HepG2 (cell line): ENCODE measurements at regions not wholly inside any gene's neighbourhood (a gene's known extent, or its start where the extent isn't known, plus 50 kb on each side); places are given as distances from the start of the nearest gene placed in this dataset.
A peak's percentile ranks its signal among the peaks of the same experiment; 100 is the strongest.

Source experiments
- ATAC-seq: fragments of 200-7000 bp; cut with Tn5 transposase; 3 replicates; pipeline ENCODE4 v1.9.1; 2020; ENCODE audit warnings: mild to moderate bottlenecking, moderate library complexity
- BruUV-seq: library from RNA; stranded (reverse); fragments of 400-500 nt; replicated peaks from 2 replicates; lab custom pipeline; 2021; lab: Mats Ljungman, UMichigan
- CTCF ChIA-PET: fragments of 300-600 bp; formaldehyde crosslinking; extraction: SDS; loops from one replicate; lab custom pipeline; 2021; ENCODE audit warnings: low total read pairs, inconsistent platforms, low intra/inter-chr PET ratio; lab: Yijun Ruan, JAX
- POLR2A ChIA-PET: fragments of 350-600 bp; sonication (Branson Sonifier 250); formaldehyde crosslinking; loops from one replicate; lab custom pipeline; 2020; ENCODE audit warnings: antibody characterized with exemption, inconsistent platforms; lab: Yijun Ruan, JAX
- DNase-seq: peaks from one replicate; pipeline ENCODE4 v3.0.0-alpha.2; 2015; ENCODE audit warnings: low spot score
- FAIRE-seq: peaks from 3 replicates; lab custom pipeline; 2011; peaks lifted over from hg19 to GRCh38; lab: Jason Lieb, UNC
- H2AFZ ChIP-seq: one replicate; pipeline ENCODE4 v1.6.1; 2011; ENCODE audit warnings: low read length, inconsistent platforms
- H3K27ac ChIP-seq: fragments of 300-600 bp; 3 replicates; pipeline ENCODE4 v1.8.0; 2011; ENCODE audit warnings: mixed run types, mild to moderate bottlenecking, mixed read lengths, low read length, inconsistent platforms; ENCODE audit not compliant: insufficient read depth; ENCODE audit errors: extremely low read length
- H3K27me3 ChIP-seq, 2 experiments: fragments of 200-600 bp in 1 of 2; 2 replicates in 1 of 2; 3 replicates in 1 of 2; pipeline versions ENCODE4 v1.6.0 to v1.8.0; 2011; ENCODE audit warnings: low read length in 2 of 2, mild to moderate bottlenecking in 2 of 2, moderate library complexity in 2 of 2, inconsistent platforms in 1 of 2; ENCODE audit not compliant: insufficient read depth in 2 of 2, control insufficient read depth in 1 of 2
- H3K36me3 ChIP-seq, 2 experiments: fragments of 200-600 bp in 1 of 2; replicated peaks in 1 of 2; 2 replicates in 1 of 2; 3 replicates in 1 of 2; pipeline versions ENCODE4 v1.5.1 to v1.8.0; 2011; ENCODE audit warnings: low read length in 2 of 2, inconsistent platforms in 1 of 2; ENCODE audit not compliant: insufficient read depth in 2 of 2, control insufficient read depth in 1 of 2
- H3K4me1 ChIP-seq: 2 replicates; pipeline ENCODE4 v1.5.1; 2012; ENCODE audit warnings: low read length, inconsistent platforms; ENCODE audit not compliant: insufficient read depth
- H3K4me2 ChIP-seq: 2 replicates; pipeline ENCODE4 v1.6.0; 2011; ENCODE audit warnings: low read depth, low read length, inconsistent platforms
- H3K4me3 ChIP-seq, 3 experiments: fragments of 200-600 bp in 1 of 3; sonication (generic), shearing (Covaris generic) in 1 of 3; replicated peaks in 1 of 3; 2 replicates each; pipeline ENCODE4 v1.5.1; 2011 to 2016; ENCODE audit warnings: low read length in 3 of 3, inconsistent platforms in 2 of 3, low read depth in 2 of 3, mild to moderate bottlenecking in 2 of 3, control low read depth in 1 of 3, mixed read lengths in 1 of 3; ENCODE audit not compliant: insufficient read depth in 1 of 3
- H3K79me2 ChIP-seq: one replicate; pipeline ENCODE4 v1.6.1; 2011; ENCODE audit warnings: low read length, inconsistent platforms; ENCODE audit not compliant: insufficient read depth
- H3K9ac ChIP-seq: 2 replicates; pipeline ENCODE4 v1.6.0; 2011; ENCODE audit warnings: mild to moderate bottlenecking, low read depth, low read length, inconsistent platforms; ENCODE audit not compliant: insufficient read depth
- H3K9me3 ChIP-seq: 2 replicates; pipeline ENCODE4 v1.5.1; 2012; ENCODE audit warnings: mild to moderate bottlenecking, low read length
- H4K20me1 ChIP-seq: 2 replicates; pipeline ENCODE4 v1.6.0; 2011; ENCODE audit warnings: inconsistent platforms, mild to moderate bottlenecking, low read length, moderate library complexity; ENCODE audit not compliant: insufficient read depth
- ATAD3A ChIP-seq: sonication (generic); formaldehyde crosslinking; IDR thresholded peaks from 2 replicates; pipeline ENCODE4 v1.4.0; 2020; ENCODE audit warnings: missing genetic modification reagents
- CBX5 ChIP-seq: sonication (generic); formaldehyde crosslinking; IDR thresholded peaks from 2 replicates; pipeline ENCODE4 v1.4.0; 2020; ENCODE audit warnings: missing genetic modification reagents, borderline replicate concordance
- MAFF ChIP-seq: IDR thresholded peaks from 2 replicates; pipeline ENCODE4 v1.6.1; 2011; ENCODE audit warnings: low read depth, low read length, improper control_type of control experiment
- MAFK ChIP-seq, 2 experiments: IDR thresholded peaks in 1 of 2; conservative IDR thresholded peaks in 1 of 2; 2 replicates each; pipeline ENCODE4 v1.6.1; 2011; ENCODE audit warnings: improper control_type of control experiment in 2 of 2, low read length in 2 of 2
- ZNF20 ChIP-seq: sonication (generic); formaldehyde crosslinking; IDR thresholded peaks from 2 replicates; pipeline ENCODE4 v1.4.0; 2020; ENCODE audit warnings: mild to moderate bottlenecking, moderate library complexity, missing genetic modification reagents
- WGBS: methylation state at CpG from one replicate; pipeline ENCODE4 v1.1.6; 2017; ENCODE audit warnings: low lambda C conversion rate; 5-methylcytosine and 5-hydroxymethylcytosine counted together
- in situ Hi-C: cut with HindIII; loops from 2 replicates; pipeline ENCODE4 v1.10.0; 2017; ENCODE audit warnings: low pct_unique_long_range_greater_than_20kb; ENCODE audit not compliant: extremely low pct_ligation_motif_present
- intact Hi-C: fragments of 100-400 bp; cut with micrococcal nuclease; formaldehyde crosslinking; loops from one replicate; pipeline ENCODE4 v1.10.0; 2022; ENCODE audit not compliant: unreplicated experiment

GRCh38 chr9:23219471-23219870 is 606.6 kb downstream of the ELAVL2 start:
- Histone ChIP-seq H3K9ac (no peak overlapping the region), H4K20me1 (no peaks in the 10 kb centered on the region), H3K9me3 (peaks cover 23% of the 10 kb centered on the region), H2AFZ (no peak overlapping the region), H3K27me3 (no peaks in the 10 kb centered on the region), H3K27ac (no peak overlapping the region), H3K36me3 (no peaks in the 10 kb centered on the region), H3K79me2 (no peaks in the 10 kb centered on the region), H3K4me3 (no peak overlapping the region), H3K4me1 (no peaks in the 10 kb centered on the region), H3K4me2 (no peak overlapping the region)
- BruUV-seq = no TSS peak
- FAIRE-seq = no peak
- in situ Hi-C loops (no loop called here), intact Hi-C loops (no loop called here)
- ATAC-seq = no peak
- TF ChIP-seq CBX5 (no peak), ATAD3A (CRISPR knock-in tag) (no peak)
- 10% methylated on average over 4 of the region's 13 CpGs for WGBS
- CTCF ChIA-PET = no interaction called here
- POLR2A ChIA-PET = no interaction called here
- no peak for DNase-seq

GRCh38 chr9:23220171-23220570 is 605.9 kb downstream of the ELAVL2 start:
- FAIRE-seq (no peak), ATAC-seq (no peak)
- Histone ChIP-seq H3K27ac (no peak overlapping the region), H2AFZ (no peak overlapping the region)
- in situ Hi-C loops = no loop called here
- TF ChIP-seq ZNF20 (CRISPR knock-in tag) (no peak), MAFK (conservative IDR thresholded peaks at IDR 0.05 in 1 of 2, IDR thresholded peaks at IDR 0.05 in 1 of 2; ENCODE audit: low read length in 2 of 2) (peak in 1 of 2 experiments; percentile 76; a peak in 2 of 4 replicates), MAFF (peak; percentile 57; the same call in 1 of the 2 replicates)
- TF ChIP-seq, all 625 proteins: peak for 2
- CTCF ChIA-PET = no interaction called here
- Histone ChIP-seq H3K4me3 (no peak overlapping the region), H3K4me2 (no peak overlapping the region), H4K20me1 (no peaks in the 10 kb centered on the region), H3K4me1 (no peaks in the 10 kb centered on the region), H3K27me3 (no peaks in the 10 kb centered on the region), H3K36me3 (no peaks in the 10 kb centered on the region), H3K9me3 (peaks cover 23% of the 10 kb centered on the region), H3K79me2 (no peaks in the 10 kb centered on the region), H3K9ac (no peak overlapping the region)
- no peak for DNase-seq
- BruUV-seq = no TSS peak
- 11% methylated on average over 2 of the region's 2 CpGs for WGBS
- POLR2A ChIA-PET = no interaction called here
- intact Hi-C loops = no loop called here
